ENCODE measurements at regions not wholly inside any gene's neighbourhood (a gene's known extent, or its start where the extent isn't known, plus 50 kb on each side); places are given as distances from the start of the nearest gene placed in this dataset.

DNA sequence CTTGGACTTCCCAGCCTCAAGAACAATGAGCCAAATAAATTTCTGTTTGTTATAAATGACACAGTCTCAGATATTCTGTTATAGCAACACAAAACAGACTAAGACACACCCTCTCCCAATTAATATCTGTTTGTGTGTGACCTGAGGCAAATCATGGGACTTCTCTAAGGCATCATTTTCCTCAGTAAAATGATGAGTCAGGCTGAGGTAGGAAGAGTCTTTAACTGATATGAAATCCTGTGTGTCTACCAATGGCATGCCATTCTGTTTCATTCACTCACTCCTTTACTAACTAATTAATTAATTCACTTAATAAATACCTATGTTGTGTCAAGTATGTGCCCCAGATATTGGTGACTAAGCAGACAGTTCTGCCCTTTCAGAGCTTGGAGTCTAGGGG, 258.4 kb upstream of the CRY1 start:
- no peak for DNase-seq

DNA sequence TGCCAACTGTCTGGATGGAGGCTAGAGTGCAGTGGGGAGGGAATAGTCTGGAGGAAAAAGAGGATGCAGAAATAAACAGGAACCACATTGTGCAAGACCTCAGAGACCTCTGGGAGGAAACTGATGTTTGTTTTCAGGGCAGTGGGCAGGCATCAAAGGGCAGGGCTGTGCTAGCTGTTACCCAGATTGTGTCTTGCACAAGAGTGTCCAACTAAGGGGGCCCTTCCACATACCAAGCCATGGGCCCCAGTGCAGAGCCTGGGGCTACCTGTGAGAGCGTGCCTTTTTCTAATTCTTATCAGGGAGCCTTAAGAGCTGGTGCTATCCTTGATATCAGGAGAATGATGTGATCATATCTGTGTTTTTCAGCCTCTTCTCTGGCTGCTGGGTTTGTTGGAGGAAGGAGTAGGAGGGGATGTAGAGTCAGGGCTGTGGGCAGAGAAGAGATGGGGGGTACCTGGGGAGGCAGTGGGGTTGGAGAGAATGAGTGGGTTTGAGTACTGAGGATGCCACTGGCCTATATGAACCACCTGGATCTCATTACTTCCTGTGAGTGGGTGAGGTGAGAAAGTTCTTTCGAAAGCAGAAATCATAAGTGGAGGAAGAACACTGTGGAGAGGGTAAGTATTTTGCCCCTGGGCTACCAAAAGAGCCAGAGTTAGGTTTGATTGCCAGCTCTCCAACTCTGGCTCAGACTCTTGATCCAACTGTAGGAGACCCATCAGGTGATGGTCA, 259.2 kb upstream of the CRY1 start:
- no peak for DNase-seq

DNA sequence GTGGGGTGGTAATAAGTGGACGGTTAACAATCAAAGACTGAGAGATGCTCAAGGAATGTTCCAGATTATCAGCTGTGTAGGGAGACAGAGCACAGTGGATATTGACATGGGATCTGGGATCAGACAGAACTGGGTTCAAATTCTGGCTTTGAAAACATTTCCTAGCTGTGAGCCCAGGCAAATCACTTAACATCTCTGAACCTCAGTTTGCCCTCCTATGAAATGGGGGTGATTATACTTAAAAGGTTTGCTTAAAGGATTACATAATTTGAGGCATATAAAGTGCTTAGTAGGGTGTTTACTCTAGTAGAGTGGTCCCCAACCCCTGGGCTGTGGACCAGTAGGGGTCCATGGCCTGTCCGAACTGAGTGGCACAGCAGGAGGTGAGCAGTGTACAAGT, 260.0 kb upstream of the CRY1 start:
- DNase-seq: no peak

DNA sequence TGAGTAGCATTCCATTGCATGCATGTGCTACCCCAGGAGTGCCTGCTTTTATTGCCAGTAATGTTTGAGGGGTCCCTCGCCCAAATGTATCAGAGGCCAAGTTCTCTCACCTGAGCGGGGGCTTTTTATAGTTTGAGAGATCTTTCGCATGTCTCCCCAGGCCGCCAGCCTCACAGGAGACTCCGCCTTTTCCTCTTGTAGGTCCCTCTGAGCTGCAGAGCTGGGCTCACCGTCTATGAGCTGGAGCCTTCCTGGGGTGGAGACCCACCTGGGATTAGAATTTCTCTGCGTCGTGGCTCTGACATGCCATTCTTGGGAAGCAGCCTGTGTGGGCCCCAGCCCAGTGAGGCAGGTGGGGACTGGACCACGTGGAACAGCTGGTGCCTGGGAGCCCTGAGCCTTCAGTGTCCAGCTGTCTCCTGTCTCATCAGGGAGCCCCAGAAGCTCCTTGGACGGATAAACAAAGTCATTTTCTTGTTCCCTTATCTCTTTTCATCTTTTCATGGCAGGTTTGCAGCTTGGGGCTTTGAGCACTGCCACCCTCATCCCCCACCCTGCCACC, 261.7 kb upstream of the CRY1 start:
- no peak for DNase-seq

DNA sequence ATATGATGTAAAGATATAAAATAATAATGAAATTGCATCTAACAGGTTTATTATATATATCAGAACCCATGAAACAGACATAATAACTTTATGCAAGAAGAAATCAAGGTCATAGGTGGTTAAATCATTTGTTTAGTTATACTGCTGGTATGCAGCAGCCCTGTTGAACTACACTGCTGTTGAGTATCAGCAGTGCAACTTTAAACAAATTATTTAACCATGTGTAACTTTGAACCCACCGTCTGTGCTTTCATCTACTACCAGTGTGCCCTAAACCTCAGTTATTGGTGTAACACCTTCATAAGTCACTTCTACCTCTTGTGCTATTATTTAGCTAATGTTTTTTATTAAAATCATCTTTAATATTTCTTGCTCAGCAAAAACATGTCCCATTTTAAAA, 262.3 kb upstream of the CRY1 start:
- no peak for DNase-seq

DNA sequence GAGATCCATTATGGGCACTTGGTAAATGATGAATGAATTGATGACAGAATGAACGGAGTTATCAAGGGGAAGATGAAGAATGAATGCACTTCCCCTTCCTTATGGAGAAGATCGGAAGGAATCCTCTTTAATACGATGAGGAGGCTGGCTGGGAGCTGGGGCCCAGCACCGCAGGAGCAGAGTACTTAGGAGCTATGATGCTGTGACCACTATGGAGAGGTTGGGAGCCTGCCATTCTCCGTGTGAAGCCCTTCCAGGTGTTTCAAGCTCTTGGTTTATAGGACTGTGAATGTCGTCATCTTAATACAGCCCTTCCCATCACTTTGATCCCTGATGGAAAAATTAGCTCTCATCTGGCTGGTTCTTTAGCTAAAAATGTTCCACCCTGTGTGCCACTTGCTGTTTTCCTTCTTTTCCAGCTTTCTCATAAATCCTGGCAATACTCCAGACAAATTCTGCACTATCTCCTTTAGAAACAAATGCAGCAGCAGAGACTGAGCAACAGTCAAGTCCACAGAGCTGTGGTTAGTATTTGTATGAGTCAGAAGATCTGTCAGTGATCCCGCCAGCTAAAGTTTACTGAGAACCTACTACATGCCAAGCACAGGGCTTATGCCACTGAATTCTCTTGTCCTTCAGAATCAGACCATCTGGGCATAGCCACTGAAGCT, 263.1 kb upstream of the CRY1 start:
- no peak for DNase-seq

DNA sequence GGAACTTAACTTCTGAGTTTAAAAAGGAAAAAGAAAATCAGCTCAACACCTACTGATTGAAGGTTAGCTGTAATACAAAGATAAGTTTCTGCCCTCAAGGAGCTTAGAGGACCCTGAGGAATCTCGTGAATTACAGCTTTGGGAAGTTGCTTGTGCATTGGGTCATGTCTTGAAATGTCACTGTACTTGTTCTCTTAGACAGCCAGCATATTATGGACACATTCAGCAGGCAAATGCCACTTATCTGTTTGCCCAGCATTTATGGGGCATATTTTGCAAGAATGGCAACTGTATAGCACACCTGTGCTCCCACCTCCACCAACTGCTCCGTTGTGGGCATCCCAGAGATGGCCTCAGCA, 263.6 kb upstream of the CRY1 start:
- no peak for DNase-seq

DNA sequence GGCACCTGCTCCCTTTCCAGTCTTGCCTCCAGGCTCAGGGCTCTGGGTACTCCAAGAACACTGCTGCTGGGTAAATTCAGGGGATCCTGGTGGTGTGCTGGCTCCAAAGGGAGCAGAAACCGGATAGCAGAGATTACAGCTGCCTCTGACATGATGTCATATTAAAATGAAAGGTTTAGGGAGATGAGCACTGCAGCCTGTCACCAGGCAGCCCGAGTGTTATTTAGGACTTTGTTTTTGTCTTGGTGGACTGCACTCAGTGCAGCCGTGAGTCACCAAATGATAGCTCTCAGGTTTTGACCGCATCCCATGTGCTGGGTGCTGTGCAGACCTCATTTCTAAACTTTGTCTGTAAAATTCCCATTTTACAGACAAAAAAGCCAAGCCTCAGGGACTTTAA, 266.0 kb upstream of the CRY1 start:
- DNase-seq: no peak

DNA sequence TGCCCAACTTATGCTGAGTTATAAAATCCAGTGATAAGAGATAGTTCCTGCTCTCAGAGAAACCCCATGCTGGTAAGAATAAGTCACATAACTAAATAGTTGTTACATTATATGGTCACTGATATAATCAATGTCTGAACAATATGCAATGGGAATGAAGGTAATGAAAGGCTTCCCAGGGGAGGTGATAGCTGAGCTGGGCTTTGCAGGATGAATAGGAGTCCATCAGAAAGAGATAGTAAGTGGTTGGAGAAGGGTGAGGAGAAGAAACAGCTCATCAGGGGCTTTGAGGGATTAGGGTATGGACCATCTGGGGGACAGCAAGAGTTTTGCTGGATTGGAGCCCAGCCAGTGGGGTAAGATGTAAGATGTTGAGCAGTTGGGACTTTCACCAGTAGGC, 266.7 kb upstream of the CRY1 start:
- no peak for DNase-seq

DNA sequence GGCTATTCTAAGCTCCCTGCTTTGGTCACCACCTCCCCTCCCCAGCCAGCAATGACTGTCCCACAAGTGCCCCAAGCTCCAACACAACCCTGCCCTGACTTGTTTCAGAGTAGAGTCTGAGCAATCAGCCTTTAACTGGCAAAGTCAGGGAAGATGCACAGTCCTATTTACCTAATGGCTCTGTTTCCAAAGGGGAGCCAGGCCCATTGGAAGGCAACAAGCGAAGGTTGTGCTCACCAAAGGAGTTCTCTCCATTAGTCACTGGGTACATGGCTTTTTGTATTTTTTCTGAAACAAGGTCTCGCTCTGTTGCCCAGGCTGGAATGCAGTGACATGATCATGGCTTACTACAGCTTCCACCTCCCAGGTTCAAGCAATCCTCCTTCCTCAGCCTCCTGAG, 267.1 kb upstream of the CRY1 start:
- DNase-seq: no peak

DNA sequence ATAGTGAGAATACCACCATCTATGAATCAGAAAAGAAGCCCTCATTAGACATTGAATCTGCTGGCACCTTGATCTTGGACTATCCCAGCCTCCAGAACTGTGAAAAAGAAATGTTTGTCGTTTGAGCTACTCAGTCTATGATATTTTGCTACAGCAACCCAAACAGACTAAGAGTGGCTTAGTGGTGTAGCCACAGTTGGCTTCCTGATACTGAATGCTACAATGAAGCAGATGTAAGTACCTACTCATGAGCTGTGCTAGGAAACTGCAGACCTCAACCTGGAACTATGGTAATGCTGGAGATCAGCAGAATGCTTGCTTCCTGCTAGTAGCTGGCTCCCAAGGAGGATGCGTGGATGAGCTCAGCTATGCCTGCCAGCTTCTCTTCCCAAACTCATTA, 268.6 kb upstream of the CRY1 start:
- no peak for DNase-seq

DNA sequence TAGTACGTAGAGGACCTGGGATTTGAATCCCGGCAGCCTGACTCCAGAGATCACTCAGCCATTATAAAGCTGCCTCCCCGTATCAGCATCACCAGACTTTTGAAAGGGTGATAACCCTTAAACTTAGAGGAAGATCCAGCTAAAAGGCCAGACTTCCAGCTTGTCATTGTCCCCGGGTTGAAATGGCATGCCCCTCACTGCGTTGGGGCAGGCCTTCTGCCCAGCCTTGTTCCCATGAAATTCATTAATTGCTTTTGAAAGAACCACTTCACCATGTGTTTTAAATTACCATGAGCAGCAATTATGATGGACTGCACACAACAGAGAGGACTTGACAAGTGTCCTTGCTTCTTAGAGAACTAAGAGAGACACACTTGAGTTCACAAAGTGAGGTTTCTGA, 269.6 kb upstream of the CRY1 start:
- no peak for DNase-seq

DNA sequence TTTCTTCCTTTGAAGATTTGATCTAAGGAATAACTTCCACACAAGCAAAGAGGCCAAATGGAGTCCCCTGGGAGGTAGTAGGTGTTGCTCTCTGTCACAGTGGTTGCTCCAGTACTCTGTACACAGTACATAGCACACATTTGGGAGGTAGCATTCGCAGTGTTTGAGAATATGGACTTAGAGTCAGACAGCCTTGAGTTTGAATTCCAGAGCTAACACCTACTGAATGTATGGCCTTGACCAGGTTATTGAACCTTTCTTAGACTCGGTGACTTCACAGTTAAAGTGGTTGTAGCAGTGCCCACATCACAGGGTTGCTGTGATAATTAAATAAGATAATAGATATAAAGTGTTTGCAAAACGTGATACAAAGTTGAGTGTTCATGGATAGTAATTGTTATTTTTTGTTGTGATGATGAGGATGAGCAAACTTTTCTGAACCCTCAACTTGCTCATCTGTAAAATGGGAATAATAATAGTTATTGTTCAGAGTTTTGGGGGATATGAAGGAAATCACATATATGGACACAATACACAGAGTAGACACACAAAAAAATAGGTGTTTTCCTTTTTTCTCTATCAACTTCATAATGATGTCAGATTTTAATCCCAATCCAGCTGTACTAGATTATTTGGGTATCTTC, 271.6 kb upstream of the CRY1 start:
- no peak for DNase-seq

DNA sequence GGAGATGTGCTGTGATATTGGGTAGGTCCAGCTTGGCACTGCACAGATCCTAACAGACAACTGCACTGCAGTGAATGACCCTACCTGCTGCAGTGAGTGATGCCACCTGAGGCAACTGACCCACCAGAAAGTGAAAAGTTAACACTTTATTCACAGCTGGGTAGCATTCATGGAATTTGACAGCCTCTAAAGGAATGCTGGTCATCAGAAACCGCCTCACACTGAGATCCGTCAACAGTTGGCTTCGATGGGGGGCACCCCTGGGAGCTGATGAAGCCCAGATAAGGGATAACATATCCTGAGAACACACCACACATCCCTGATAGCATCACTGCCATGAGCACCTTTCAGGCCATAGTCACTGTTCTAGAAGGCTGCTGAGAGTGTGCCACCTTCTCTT, 272.4 kb upstream of the CRY1 start:
- DNase-seq: no peak

DNA sequence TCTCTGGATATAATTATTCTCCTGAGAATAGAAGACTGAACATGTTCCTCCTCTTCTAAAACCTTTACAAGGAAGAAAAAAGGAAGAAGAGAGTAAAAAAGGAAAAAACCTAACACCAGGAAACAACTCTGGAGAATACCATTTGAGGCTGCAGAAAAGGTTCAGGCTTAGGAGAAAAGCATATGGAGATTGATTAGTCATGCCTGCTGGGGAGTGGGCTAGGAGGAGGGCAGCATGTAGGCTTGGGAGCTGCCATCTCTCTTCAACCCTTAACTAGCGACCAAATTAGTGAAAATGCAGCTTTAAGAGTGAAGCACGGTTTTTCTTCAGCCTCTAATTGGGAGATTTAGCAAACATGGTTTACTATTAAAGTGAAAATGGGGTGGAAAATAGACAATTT, 273.0 kb upstream of the CRY1 start:
- no peak for DNase-seq

DNA sequence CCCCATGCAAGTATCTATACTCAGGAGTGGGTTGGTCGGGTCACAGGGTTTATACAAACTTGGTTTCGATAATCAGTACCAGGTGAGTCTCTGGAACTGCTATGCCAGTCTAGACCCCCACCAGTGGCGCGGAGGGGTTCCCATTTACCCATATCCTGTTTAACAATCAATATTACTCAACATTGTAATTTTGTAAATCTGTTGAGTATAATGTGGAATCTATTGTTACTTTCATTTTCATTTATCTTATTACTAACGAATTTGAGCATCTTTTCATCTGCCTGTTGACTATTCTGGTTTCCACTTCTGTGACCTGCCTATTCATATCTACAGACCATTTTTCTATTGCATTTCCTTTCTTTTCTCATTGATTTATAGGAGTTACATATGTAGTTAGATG, 275.2 kb upstream of the CRY1 start:
- peak; percentile 54 for DNase-seq

DNA sequence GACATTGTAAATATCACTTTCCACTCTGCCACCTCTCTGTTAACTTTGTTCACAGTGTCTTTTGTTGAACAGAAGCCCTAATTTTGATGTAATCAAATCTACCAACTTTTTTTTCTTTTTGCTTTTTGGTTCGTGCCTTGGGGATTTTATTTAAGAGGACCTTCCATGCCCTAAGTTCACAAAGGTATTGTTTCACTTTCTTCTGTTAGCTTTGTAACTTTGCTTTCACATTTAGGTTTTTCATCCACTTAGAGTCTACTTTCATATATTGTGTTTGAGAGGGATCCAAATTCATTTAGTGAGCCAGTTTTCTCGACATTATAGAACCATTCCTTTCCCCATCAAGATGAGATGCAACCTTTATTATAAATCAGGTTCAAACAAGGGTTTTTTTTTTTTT, 275.7 kb upstream of the CRY1 start:
- DNase-seq: no peak

DNA sequence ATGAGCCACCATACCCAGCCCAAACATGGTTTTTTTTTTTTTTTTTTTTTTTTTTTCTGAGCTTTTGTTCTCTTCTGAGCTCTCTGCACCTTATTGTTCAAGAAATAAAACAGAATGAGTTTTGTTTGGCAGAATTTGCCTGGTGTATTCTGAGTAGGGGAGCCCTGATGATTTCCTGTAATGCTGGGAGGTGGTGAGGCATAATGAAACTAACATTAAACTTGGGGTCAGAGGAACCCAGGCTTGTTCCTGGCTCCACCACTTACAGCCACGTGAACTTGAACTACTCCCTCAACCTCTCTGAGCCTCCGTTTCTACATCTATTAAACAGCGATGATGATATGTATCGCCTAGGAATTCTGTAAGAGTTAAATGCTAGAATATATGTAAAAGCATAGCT, 276.3 kb upstream of the CRY1 start:
- DNase-seq: peak; percentile 53

DNA sequence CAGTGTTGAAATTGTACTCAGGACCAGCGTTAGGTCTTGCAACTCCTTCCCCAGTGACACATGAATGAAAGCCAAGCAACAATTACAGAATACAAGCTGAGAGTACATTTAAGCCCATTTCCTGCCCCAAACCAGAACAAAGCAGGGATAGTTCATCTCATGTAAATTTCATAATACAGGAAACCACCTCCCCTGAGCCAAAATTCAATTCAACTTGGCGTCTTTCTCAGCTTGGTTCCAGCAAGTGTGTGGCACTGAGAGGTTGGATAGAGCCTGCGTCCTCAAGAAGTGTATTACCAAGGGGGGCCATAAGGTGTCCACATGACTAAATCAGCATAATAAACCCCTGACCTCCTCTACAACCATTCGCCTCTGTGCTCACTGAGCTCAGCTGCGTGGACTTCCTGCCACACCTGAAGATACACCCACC, 278.9 kb upstream of the CRY1 start:
- DNase-seq: peak; percentile 22

DNA sequence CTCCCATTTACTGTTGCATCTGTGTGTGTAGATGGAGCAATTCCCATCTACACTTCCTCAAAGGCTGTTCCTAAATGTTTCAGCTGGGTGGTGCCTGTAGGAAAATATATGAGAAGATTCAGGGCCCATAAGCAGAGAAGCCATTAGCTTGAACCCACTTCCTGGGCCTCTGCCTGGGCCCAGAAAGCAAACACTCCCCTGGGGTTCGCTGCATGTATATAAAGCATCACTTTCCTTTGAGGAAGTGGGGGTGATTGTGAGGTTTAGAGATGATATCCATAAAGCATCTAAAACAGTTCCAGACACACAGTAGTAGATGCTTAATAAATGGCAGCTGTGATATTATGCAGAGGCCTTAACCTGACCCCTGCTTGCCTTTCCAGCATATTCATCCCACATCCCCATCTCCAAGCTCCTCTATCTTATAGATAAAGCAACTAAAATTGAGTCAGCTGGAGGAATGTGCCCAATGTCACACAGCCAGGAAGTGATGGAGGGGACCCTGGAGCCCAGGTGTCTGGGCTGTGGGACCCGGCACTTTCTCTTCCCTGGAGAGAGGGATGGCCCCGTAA, 280.0 kb upstream of the CRY1 start:
- no peak for DNase-seq

DNA sequence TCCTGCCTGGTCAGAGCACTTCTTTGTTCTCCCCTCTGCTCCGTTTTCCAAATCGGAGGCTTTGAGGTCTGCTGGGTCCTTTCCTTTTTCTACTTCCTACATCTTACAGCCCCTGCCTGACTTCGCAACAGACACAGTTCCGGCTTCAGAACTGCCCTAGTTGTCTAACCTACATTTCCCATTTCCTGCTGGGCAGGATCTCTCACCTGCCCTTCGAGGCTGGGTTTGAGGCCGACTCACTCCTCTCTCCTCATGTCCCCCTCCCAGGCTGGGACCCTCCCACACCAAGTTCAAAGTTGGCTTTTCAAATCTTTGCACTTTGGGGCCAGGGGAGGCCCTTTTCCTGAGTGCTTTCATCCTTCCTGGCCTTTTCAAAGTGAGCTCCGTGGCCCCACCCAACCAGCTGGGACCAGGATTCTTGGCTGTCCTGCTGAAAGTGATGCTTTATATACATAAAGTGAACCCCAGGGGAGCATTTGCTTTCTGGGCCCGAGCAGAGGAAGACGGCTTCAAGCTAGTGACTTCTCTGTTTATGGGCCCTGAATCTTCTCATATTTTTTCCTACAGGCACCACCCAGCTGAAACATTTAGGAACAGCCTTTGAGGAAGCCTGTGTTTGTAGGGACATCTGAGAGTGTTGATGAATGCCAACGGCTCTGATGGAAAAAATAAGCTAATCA, 281.0 kb upstream of the CRY1 start:
- DNase-seq: no peak

DNA sequence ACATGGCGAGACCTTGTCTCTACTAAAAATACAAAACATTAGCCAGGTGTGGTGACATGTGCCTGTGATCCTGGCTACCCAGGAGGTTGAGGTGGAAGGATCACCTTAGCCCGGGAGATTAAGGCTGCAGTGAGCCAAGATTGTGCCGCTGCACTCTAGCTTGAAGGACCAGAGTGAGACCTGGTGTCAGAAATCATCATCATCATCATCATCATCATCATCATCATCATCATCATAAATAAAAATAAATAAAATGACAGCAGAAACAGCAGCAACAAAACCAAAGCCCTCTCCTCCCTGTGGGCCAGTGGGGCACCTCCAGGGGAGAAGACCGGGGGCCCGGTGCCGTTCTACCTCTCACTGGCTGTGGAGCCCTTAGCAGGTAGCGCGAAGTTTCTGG, 281.9 kb upstream of the CRY1 start:
- no peak for DNase-seq
